IPS-NIHi7 (cell line): ENCODE measurements at regions not wholly inside any gene's neighbourhood (a gene's known extent, or its start where the extent isn't known, plus 50 kb on each side); places are given as distances from the start of the nearest gene placed in this dataset.
"Not testable (repeated sequence)": the region's sequence is repeated elsewhere in the genome, so short reads cannot be mapped to it uniquely, and the experiment has no call there.

Experiments
- DNase-seq: peaks from one replicate; pipeline ENCODE4 v3.0.0; 2012; ENCODE audit warnings: mixed read lengths; ENCODE audit errors: extremely low spot score

DNA sequence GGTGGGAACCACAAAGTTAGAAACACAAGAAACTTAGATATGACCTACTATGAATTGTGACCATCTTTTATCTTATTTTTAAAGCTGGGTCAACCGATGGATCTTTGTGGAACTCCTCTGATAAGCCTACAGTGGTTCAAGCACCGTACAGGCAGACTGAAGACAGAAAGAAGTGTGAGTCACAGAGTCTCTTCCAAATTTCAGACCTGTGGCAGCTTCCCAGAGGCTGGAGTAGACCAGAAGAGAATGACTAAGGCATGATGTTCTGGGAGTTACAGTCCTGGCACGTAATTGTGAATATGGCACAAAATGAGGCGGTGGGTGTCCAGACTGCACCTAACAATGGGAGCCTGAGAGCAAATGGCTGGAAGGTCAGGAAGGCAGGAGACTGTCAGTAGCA, 70.0 kb downstream of the LMO4 start:
- DNase-seq, result no peak

- DNase-seq, result no peak
Measured at GRCh38 chr1:87399264-87399663, 70.6 kb downstream of the LMO4 start.

- DNase-seq, result no peak
Measured at GRCh38 chr1:87399701-87400100, 71.0 kb downstream of the LMO4 start.

- DNase-seq, result no peak
Measured at GRCh38 chr1:87400813-87401212, 72.1 kb downstream of the LMO4 start.

- DNase-seq, result no peak
Measured at GRCh38 chr1:87402241-87403002, 73.7 kb downstream of the LMO4 start.

GRCh38 chr1:87403061-87403820, 74.6 kb downstream of the LMO4 start:
- no peak for DNase-seq

DNA sequence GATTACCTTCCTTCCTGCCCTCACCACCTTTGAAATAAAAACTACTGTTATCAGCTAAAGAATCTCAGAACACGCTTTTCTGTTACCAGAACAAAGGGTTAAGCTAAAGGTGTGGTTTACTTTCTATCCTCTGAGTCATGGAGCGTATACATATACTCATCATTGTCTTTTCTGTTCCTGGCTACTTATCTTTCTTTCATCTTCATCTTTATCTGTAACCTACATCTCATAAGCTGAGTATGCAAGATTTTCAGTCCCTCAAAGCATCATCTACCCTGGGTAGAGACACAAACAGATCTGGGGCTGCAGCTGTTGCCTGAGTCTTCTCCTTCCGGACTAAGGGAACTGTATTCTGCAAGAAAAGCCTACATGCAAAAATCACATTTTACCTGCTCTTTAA, 75.6 kb downstream of the LMO4 start:
- no peak for DNase-seq

- DNase-seq, result no peak
Measured at GRCh38 chr1:87408665-87409248, 80.1 kb downstream of the LMO4 start.

GRCh38 chr1:87410776-87411480, 82.2 kb downstream of the LMO4 start:
- no peak for DNase-seq

DNA sequence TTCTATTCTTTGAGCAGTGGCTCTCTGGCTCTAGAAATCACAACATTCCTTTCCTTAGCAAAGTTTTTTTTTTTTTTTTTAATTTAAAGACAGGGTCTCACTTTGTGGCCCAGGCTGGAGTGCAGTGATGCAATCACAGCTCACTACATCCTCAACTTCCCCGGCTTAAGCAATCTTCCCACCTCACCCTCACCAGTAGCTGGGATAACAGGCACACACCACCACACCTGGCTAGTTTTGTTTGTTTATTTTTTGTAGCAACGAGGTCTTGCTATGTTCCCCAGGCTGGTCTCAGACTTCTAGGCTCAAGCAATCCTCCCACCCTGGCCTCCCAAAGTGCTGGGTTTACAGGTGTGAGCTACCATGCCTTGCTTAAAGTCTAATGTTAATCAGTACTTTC, 85.2 kb downstream of the LMO4 start:
- not testable (repeated sequence) for DNase-seq

DNA sequence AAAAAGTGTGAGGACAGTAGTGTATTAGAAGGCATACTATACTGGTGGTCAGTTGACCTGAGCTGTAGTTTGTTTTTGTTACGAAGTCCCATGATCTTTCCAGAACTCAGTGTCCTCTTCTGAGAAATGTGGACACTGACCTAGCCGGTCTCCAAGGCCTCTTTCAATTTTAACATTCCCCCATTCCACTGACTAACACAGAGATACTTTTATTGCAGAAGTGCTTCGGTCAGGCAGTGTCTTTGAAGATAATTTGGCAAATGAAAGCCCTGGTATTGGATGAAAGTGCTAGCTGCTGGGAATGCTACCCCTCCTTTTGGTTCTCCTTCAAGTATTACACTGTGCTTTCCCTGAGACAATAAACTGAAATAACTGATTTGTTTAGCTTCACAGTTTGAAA, 89.4 kb downstream of the LMO4 start:
- DNase-seq, result no peak

DNA sequence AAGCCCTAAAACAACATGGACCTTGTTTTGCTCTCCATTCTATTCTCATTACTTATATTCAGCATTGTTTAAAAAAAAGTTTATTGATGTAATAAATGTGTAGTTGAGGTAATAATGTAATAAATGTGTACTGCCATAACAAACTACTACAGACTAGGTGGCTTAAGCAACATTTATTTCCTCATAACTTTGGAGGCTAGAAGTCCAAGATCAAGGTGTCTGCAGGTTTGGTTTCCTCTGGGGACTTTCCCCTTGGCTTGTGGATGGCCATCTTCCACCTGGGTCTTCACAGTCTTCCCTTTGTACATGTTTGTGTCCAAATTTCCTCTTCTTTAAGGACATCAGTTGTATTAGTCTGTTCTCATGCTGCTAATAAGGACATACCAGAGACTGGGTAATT, 93.1 kb downstream of the LMO4 start:
- no peak for DNase-seq

GRCh38 chr1:87424541-87424940, 95.9 kb downstream of the LMO4 start:
- DNase-seq, result no peak

- DNase-seq, result peak; percentile 43
Measured at GRCh38 chr1:87426463-87427249, 98.0 kb downstream of the LMO4 start.

DNA sequence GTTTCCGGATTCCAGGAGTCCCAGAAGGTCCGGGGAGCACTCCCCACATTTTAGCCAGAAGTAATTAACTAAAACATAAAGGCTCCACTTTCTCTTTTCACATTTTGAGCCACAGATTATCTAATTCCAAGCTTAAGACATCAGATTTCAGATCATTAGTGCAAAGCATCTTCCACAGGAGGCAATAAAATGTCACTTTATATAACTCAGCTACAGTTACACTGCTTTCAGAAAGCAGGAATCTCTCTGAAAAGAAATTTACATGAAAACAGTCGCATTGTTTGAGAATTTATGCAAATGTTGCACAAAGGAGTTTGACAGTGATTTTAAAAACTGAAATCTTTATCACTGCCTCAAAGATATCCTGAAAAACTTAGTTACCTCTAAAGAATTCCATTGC, 99.7 kb downstream of the LMO4 start:
- DNase-seq, result no peak

DNA sequence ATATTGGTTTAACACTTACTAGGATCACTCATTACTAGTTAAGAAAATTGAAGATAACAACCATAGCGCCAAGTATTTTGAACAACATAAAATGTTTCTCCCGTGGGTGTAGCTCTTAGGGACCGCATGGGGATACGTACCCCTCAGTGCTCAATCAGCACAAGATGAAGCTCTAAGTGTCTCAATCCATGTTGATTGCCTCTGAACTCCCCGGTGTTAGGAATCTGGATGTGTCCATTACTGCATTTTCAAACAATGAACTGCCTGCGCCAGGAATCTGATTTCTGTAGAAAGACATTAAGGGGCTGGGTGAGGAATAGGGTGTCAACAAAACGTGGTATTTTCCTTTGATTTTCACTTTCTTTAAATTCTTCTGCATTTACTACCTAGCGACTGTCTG, 100.2 kb downstream of the LMO4 start:
- no peak for DNase-seq

DNA sequence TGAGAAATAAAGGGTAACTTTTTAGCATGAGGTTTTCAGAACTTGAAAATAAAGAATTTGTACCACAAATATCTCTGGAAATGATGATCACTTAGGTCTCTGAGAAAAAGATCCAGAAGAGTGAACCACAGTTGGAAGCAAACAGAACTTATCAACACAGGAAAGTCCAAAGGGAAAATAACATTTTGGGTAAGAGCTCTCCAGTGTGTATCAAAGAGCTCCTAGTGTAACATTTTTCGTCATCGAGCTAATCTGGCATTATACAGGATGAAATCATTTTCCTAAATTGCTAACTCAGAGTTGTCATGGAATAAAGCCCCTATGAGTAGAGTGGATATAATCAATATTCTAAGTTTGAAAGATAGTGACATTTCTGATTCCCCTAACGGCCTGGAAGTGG, 104.0 kb downstream of the LMO4 start:
- DNase-seq, result no peak

GRCh38 chr1:87433101-87433500, 104.4 kb downstream of the LMO4 start:
- not testable (repeated sequence) for DNase-seq

- no peak for DNase-seq
Measured at GRCh38 chr1:87435484-87435883, 106.8 kb downstream of the LMO4 start.

DNA sequence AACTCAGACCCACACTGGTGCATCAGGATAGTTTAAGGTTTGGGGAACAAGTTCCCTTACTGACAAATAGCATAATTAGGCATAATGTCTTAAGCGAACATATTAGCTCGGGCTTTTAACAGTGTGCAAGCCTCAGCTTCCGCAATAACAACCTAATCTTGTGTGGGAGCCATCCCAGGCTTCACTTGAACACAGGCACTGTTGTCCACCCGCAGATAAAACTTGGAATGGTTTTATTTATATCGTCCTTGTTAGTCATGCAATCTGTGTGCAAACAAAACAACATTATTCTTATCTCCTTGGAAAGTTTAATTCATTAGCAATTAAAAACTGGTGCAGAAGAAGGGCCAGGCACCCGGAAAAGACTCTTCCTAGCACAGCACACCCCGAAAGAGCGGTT, 107.4 kb downstream of the LMO4 start:
- DNase-seq, result not testable (repeated sequence)

GRCh38 chr1:87436534-87436933, 107.9 kb downstream of the LMO4 start:
- peak; percentile 12 for DNase-seq
